ENCODE measurements at regions not wholly inside any gene's neighbourhood (a gene's known extent, or its start where the extent isn't known, plus 50 kb on each side); places are given as distances from the start of the nearest gene placed in this dataset.
"Not testable (repeated sequence)": the region's sequence is repeated elsewhere in the genome, so short reads cannot be mapped to it uniquely, and the experiment has no call there.

DNA sequence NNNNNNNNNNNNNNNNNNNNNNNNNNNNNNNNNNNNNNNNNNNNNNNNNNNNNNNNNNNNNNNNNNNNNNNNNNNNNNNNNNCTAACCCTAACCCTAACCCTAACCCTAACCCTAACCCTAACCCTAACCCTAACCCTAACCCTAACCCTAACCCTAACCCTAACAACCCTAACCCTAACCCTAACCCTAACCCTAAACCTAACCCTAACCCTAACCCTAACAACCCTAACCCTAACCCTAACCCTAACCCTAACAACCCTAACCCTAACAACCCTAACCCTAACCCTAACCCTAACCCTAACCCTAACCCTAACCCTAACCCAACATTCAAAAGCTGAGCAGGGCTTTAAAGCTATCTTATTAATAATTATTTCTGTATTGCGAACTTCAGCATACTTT is 182.5 kb upstream of the FAM20C start:
- DNase-seq (ENCODE audit: low read depth, low spot score): not testable (repeated sequence)

DNA sequence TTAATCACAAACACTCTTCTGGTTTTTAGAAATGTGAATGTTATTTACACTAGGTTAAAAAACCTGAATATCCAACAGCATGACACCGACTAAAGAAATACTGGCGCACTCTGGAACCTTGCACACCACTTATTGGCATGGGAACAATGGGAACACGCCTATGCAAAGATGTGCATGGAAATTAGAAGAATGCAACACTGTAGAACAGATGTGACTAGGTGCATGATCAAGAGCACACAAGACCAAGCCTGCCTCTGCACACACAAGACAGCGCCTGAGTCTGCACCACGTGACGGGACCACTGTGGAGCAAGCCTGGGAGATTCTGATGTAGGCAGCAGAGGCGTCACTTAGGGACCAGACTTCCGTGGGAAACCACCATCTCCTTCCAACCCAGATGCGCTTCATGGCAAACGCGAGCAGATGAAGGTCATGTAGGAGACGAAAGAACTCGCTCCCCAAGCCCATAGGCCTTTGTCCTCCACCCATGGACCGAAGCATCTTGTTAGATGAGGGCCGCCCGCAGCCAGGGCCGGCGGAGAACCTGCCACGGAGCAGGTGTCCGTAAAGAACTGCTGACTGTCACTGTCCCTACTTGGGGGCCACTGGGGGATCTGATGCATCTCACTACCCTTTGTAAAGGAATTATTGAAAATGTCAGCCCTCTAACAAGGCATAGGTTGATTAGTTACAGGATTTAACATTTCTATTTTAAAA is 159.6 kb upstream of the FAM20C start:
- not testable (repeated sequence) for DNase-seq (ENCODE audit: low read depth, low spot score)

DNA sequence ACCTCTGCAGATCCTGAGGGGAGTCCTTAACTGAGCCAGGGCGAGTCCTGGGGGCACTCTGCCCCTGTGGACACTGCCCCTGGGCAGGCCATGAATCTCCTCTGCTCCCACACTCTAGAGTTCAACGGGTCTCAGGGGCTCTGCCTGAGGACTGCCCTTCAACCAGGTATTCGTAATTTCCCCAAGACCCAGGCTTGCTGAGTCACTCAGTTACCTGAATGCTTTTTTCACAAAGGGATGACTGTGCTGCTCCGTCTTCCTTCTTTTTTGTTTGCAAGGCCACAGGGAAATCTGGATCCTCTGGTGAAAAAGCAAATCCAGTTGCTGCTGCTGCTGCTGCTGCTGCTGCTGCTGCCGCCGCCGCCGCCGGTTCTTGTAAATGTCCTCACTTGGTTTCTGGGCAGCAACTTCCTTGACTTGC is 157.2 kb upstream of the FAM20C start:
- not testable (repeated sequence) for DNase-seq (ENCODE audit: low read depth, low spot score)

DNA sequence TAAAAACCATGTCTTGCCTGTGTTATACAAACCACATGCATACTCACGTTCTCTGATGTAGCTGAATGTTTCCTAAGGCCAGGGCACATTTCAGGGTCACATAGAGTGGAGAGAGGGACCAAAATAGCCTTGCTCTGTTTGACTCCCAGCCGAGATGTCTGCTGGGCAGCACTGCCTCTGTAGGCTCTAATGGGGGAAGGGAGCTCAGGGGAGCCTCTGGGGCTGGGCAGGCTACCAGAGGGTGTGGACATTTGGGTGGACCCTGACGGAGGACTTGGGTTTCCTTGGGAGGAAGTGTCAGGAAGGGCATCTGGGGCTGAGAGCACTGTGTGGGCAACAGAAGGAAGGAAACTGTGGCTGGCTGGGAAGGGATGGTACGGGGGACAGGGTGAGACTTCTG is 155.8 kb upstream of the FAM20C start:
- DNase-seq (ENCODE audit: low read depth, low spot score): not testable (repeated sequence)

DNA sequence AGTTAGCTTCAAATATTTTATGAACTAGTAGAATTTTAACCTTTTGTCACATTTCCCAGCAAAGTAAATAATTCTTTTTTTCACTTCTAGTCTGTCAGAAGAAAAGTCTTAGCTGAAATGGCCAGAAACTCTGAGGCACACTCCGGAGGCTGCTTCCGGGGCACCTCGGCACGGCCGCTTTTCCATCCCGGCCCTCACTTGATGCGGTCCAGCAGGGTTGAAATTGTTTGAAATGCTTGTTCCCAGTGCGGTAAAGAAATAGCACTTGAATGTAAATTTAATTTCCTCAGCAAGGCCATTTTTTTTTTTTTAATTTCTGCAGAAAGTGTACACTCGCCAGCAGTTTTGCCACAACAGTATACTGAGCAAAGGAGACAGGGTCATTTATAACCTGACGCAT is 154.7 kb upstream of the FAM20C start:
- not testable (repeated sequence) for DNase-seq (ENCODE audit: low read depth, low spot score)

DNA sequence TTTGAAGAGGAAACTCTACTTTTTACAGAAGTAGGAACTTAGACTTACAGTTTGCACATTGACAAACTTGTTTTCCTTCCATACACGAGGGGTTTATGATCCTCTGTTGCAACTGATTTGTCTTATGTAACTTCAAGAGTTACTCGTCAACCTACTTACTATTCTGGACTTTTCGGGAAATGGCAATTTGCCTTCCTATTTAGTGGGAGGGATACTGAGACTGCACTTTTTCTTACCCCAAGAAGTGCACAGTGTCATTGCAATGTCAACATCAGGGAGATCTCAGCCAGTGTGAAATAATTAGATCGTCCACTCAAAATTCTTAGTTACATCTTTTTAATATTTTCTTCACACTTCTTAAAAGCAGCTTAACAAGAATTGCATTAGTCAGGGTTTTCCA is 153.9 kb upstream of the FAM20C start:
- not testable (repeated sequence) for DNase-seq (ENCODE audit: low read depth, low spot score)

DNA sequence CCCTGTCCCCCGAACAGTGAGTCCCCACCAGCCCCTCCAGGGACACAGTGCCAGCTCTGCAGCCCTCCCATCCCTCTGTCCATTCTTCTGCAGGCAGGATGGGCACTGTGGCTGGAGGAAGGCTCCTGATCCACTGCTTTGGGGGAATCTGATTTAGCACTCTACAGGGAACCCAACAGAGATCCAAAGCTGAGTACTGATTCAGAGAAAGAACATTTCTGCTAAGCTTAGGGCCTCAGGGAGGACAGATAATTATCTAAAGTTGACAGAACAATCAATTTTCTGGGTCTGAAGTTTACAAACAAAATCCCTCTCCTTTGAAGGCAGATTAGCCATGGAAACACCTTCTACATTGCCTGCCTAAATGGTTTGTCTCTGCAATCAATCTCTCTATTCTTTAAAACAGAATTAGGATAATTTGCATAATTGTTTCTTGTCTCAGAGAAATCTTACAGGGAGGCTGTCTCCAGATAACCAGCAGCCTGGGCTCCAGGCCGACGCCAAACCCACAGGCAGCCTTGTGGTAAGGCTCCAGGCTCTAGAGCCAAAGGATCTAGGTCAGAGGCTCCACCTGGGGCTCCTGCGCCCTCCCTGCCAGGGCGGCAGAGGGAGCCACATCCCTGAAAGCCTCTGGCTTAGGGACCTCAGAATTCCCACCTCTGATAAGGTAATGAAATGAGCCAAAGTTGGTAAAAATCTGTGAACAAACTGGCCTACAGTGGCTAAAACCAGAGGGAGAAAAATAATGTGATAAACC is 152.2 kb upstream of the FAM20C start:
- DNase-seq (ENCODE audit: low read depth, low spot score): not testable (repeated sequence)

DNA sequence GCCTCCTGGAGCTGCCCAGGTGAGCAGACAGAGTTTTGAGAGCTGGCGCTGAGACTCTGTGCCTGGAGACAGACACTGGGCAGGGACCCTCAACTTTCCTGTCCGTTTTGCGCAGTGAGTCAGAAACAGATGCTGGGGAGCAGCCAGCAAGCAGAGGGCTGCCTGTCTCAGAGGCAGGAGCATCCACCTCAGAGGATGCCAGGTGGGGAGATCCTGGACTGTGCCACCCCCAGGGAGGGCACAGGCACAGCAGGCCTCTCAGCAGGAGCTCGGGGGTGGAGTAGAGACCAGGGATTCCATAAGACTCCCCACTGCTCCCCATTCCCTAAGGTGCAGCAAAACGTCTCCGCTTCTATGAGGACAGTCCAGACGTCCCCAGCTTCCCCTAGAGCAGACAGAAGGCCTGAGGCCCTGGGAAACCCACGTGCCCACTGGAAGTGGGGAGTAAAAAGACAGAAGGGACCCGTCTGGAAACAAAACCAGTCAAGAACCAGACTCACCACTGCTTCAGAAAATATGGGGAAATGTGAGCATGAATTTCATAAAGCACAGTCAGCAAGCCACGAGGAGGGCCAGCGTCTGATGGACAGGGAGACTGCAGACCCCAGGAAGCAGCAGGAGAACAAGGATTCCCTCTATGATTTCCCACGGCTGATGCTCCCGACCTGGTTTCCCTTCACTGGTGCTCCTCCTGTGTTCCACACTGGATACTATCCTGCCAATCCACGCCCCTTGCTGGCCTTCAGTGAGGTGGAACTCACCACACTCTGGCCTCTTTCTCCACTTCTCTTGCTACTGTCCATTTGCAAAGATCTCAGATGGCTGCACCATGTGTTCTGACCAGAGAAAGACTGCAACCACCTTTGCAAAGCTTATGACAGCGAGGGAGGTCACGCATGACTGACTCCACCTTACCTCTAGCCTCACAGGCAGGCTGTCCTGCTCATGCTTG is 151.3 kb upstream of the FAM20C start:
- no peak for DNase-seq (ENCODE audit: low read depth, low spot score)

DNA sequence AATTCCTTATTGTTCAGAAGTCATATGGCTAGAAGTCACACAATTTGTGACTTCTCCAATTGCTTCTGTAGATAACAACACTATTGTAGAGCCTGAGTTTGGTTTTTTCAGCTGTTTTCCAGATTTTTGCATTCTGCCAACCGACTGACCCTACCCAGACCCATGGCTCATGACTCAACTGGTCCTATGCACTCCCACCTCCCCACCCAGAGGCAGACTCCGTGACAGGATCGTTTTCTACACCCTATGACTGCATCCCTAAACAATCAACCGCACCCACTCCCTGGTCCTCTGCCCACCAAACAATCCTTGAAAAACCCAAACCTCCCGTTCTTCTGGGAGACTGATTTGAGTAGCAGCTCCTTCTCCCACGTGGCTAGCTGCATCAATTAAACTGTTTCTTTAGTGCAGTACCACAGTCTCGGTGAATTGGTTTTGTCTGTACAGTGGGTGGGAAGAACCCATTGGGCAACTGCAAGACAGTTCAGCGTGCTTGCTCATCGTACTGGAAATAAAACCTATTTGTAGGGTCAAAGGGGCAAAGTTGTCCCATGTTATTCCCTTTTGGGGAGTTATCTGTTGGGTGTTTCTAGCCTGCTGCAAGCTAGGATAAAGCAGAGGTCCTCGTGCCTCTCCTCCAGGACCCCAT is 150.3 kb upstream of the FAM20C start:
- no peak for DNase-seq (ENCODE audit: low read depth, low spot score)

DNA sequence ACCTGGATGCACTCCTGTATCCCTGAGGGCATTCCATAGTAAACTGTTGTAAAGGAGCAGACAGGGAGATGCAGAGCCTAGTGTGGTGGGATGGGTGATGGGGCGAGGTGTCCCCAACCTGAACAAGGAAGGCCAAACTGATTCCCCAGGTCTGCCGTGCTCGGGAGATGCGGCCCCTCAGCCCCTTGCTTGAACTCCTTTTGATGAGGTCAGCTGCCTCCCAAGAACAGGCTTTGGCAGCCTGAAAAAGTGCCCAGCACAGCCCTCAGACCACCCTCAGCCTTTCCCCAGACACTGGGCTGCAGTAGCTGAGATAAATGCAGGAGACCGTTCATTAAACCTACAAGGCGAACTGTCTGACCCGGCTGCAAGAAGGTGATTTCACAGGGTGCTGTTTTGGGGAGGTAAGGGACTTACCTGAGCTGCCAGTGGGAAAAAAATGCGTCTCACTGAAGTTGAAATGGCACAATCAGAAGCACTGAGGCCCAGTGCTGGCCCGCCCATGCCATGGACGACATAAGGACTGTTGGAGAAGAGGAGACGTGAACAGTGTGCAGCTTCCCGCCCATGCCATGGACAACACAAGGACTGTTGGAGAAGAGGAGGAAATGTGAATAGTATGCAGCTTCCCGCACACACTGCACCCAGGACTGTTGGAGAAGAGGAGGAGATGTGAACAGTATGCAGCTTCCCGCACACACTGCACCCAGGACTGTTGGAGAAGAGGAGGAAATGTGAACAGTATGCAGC is 148.4 kb upstream of the FAM20C start:
- DNase-seq (ENCODE audit: low read depth, low spot score): no peak

DNA sequence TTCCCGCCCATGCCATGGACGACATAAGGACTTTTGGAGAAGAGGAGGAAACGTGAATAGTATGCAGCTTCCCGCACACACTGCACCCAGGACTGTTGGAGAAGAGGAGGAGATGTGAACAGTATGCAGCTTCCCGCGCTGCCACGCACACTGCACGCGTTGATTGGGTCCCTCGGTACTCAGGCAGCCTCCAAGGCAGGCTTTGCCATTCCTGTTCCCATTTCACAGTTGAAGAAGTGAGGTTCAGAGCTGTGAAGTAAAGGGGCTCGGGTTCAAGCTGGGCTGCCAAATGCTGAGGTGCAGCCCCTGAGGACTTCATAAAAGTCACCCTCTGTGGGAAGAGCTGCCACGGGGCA is 147.9 kb upstream of the FAM20C start:
- DNase-seq (ENCODE audit: low read depth, low spot score): no peak

DNA sequence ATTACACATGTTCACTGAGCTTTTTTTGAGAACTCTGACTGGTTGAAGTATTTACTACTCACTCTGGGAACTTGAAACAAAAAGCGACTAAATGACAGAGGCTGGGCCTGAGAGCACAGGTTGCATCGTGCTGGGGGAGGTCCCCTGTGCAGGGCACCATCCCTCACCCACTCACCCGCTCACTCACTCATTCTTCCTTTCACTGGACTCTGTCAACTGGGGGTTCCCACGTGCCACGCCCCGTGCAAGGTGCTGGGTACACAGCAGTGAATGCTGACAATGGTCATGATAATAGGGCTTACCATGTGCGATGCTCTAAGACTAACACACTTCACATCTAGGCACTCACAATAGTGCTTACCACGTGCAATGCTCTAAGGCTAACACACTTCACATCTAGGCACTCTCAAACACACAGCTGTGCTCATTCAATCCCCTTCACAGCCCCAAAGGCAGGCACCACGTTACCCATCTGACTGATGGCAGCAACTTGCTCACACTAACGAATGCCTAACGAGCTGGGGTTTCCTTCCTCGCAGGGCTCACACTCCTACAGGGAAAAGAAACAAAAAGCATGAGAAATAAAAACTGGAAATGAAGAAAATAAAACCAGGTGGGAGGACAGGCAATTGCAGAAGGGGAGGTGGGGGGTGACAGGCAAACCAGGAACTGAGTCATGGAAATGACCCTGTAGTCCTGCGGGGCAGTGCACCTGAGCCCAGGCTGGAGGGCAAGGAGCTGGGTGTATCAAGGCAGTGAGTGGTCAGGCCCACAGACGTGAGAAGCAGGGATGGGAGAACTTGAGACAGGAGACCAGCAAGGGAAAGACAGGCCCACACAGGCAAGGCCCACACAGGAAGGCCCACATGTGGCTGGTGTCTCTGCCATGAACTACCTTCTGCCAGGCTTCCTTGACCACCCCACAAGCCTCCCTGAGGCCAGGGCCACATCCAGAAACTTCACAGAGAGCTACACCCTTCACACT is 147.0 kb upstream of the FAM20C start:
- no peak for DNase-seq (ENCODE audit: low read depth, low spot score)

DNA sequence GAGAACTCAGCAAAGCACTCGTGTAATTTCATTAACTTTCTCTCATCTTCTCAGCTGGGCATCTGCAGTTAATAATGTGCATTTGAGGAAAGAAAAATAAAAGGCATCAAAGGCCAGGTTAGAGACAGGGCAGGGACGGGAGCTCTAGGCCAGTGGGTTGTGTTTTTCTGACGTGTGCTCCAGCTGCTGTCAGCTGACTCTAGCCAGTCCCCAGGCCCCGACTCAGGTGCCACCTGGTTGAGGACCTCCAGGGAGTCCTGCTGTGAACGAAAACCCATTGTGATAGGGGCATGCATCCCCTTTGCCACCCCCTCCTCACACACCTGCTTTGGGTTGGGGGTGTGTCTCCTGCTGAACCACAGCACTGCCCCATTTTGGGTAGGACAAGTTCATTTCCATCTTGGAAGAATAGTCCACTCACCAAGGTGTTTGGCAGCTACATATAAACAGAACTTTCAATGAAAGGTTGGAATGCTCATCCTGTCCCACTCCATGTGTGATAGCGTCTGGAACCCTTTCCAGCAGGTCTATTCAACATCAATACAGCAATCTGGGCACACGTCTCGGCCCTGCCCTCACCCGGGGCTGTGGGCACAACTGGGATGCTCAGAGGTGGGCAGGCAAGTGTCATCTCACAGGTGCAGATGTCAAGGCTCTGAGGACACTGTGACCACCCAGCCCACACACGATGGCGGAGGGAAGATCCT is 146.1 kb upstream of the FAM20C start:
- DNase-seq (ENCODE audit: low read depth, low spot score): no peak

DNA sequence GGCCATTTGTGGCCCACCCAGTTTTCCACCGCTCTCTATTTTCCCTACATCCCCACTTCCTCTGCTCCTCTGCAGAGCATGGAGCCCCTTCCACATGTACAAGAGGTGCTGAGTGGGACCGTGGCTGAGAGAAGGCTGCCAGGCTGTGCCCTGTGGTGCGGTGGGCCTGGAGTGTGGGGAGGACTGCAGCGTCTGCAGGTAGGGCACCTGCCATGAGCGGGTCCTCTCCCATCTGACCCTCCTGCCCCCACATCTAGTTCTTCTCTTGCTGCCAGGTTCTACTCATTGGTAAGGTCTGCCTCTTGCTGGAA is 145.6 kb upstream of the FAM20C start:
- DNase-seq (ENCODE audit: low read depth, low spot score): no peak

DNA sequence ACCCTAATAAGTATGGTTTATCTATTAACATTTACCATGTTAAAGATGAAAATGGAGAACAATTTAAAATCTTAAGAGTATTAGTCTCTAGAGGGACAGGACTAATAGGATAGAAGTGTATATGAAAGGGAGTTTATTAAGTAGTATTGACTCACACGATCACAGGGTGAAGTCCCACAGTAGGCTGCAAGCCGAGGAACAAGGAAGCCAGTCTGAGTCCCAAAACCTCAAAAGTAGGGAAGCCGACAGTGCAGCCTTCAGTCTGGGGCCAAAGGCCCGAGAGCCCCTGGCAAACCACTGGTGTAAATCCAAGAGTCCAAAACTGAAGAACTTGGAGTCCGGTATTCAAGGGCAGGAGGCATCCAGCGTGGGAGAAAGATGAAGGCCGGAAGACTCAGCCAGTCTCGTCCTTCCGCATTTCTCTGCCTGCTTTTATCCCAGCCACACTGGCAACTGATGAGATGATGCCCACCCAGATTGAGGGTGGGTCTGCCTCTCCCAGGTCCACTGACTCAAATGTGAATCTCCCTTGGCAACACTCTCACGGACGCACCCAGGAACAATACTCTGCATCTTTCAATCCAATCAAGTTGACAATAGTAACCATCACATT is 140.8 kb upstream of the FAM20C start:
- no peak for DNase-seq (ENCODE audit: low read depth, low spot score)

DNA sequence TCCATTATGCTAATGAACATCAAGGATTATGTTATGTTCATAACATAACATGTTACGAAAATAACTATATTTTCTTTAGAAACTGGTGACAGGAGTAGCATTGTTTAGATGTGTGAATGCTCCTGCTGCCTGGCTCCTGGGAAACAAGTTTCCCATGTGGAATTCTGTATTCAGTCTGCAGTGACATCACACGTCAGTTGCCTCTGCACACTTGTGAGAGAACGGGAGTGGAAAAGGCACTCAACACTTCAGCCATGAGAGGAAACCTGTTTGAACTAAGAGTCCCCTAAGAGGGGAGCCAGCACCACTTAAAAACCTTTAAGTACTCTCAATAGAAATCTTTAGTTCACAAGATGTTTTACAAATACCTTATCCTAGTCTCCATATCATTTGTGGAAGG is 140.3 kb upstream of the FAM20C start:
- no peak for DNase-seq (ENCODE audit: low read depth, low spot score)

DNA sequence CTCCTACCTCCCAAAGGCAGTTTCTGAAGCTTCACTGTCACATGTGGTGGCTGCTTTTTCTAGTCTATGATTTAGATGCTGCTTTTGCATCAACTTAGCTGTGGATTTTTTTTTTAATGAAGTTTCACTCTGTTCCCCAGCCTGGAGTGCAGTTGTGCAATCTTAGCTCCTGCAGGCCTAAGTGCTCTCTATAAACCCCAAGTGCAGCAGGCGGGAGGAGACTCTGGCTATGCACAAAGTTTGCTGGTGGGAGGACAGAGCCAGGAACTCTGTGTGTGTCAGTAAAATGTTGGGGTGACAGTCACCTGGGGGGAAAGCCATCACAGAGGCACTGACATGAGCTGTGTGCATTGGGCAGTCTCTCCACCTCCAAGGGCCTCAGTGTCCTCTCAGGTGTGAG is 138.8 kb upstream of the FAM20C start:
- no peak for DNase-seq (ENCODE audit: low read depth, low spot score)

DNA sequence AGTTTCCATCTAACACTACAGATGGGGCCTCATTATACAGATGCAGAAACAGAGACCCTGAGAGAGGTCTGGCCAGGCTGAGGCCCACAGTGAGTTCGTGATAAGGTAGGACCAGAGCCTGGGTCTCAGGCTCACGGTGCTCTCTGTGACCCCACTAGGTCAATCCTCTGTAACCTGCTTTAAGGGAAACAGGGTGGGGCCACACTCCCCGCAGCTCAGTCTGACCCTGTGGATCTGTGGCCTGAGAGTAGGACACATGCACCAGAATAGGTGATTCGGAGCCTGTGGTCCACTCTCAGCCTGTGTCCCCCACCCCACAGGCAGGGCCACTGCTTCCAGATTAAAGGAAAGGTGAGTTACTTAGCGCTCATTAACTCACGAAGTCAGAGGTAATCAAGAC is 137.8 kb upstream of the FAM20C start:
- DNase-seq (ENCODE audit: low read depth, low spot score): no peak
